Stimulated activated naive CD4-positive, alpha-beta T cell treated with Interleukin-2 at 50 U/mL for 16 hours (primary cell): ENCODE measurements at regions not wholly inside any gene's neighbourhood (a gene's known extent, or its start where the extent isn't known, plus 50 kb on each side); places are given as distances from the start of the nearest gene placed in this dataset.

Source experiments
- DNase-seq: peaks from one replicate; lab custom pipeline; 2025; lab: John Stamatoyannopoulos, UW

- no peak for DNase-seq
Observed at GRCh38 chr22:49506010-49506400, 321.7 kb downstream of the BRD1 start.

- DNase-seq: no peak
Observed at GRCh38 chr22:49505337-49506009, 322.2 kb downstream of the BRD1 start.

GRCh38 chr22:49503896-49504521 lies 323.7 kb downstream of the BRD1 start:
- DNase-seq: no peak

GRCh38 chr22:49503321-49503720 lies 324.4 kb downstream of the BRD1 start:
- no peak for DNase-seq

GRCh38 chr22:49502126-49502826 lies 325.4 kb downstream of the BRD1 start:
- no peak for DNase-seq

GRCh38 chr22:49500942-49501395 lies 326.7 kb downstream of the BRD1 start:
- DNase-seq: no peak

- no peak for DNase-seq
Observed at GRCh38 chr22:49500076-49500460, 327.6 kb downstream of the BRD1 start.

GRCh38 chr22:49499433-49500075 lies 328.1 kb downstream of the BRD1 start:
- no peak for DNase-seq

GRCh38 chr22:49497266-49497665 lies 330.4 kb downstream of the BRD1 start:
- DNase-seq: no peak

- no peak for DNase-seq
Observed at GRCh38 chr22:49494555-49494954, 333.1 kb downstream of the BRD1 start.

- DNase-seq: no peak
Observed at GRCh38 chr22:49492741-49493251, 334.9 kb downstream of the BRD1 start.

GRCh38 chr22:49492308-49492707 lies 335.4 kb downstream of the BRD1 start:
- DNase-seq: no peak

GRCh38 chr22:49491726-49492125 lies 335.9 kb downstream of the BRD1 start:
- DNase-seq: no peak

- no peak for DNase-seq
Observed at GRCh38 chr22:49491221-49491635, 336.4 kb downstream of the BRD1 start.

- no peak for DNase-seq
Observed at GRCh38 chr22:49490692-49491091, 337.0 kb downstream of the BRD1 start.

GRCh38 chr22:49489821-49490220 lies 337.9 kb downstream of the BRD1 start:
- DNase-seq: no peak

- DNase-seq: no peak
Observed at GRCh38 chr22:49488943-49489342, 338.7 kb downstream of the BRD1 start.

- DNase-seq: no peak
Observed at GRCh38 chr22:49487950-49488349, 339.7 kb downstream of the BRD1 start.

- no peak for DNase-seq
Observed at GRCh38 chr22:49486225-49486624, 341.4 kb downstream of the BRD1 start.

GRCh38 chr22:49483946-49484345 lies 343.7 kb downstream of the BRD1 start:
- no peak for DNase-seq

GRCh38 chr22:49483281-49483870 lies 344.3 kb downstream of the BRD1 start:
- no peak for DNase-seq

- DNase-seq: no peak
Observed at GRCh38 chr22:49482811-49483210, 344.9 kb downstream of the BRD1 start.
